DOHH2 (cell line): ENCODE measurements at regions not wholly inside any gene's neighbourhood (a gene's known extent, or its start where the extent isn't known, plus 50 kb on each side); places are given as distances from the start of the nearest gene placed in this dataset.

ENCODE experiments used
- EZH2phosphoT487 ChIP-seq: fragments of 200-600 bp; sonication (generic); IDR thresholded peaks from 2 replicates; pipeline ENCODE4 v1.6.1; 2017; ENCODE audit warnings: borderline replicate concordance, mild to moderate bottlenecking, antibody characterized with exemption, low read length, moderate library complexity, mixed read lengths
- TF ChIP-seq, protein P1 (sequence below): fragments of 200-600 bp; sonication (generic); IDR thresholded peaks from one replicate; pipeline ENCODE4 v1.5.1; 2014; ENCODE audit warnings: antibody characterized with exemption, mild to moderate bottlenecking, low read depth, low read length; ENCODE audit not compliant: poor library complexity, severe bottlenecking

- TF ChIP-seq, protein P1, sequence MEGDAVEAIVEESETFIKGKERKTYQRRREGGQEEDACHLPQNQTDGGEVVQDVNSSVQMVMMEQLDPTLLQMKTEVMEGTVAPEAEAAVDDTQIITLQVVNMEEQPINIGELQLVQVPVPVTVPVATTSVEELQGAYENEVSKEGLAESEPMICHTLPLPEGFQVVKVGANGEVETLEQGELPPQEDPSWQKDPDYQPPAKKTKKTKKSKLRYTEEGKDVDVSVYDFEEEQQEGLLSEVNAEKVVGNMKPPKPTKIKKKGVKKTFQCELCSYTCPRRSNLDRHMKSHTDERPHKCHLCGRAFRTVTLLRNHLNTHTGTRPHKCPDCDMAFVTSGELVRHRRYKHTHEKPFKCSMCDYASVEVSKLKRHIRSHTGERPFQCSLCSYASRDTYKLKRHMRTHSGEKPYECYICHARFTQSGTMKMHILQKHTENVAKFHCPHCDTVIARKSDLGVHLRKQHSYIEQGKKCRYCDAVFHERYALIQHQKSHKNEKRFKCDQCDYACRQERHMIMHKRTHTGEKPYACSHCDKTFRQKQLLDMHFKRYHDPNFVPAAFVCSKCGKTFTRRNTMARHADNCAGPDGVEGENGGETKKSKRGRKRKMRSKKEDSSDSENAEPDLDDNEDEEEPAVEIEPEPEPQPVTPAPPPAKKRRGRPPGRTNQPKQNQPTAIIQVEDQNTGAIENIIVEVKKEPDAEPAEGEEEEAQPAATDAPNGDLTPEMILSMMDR, result no peak
- TF ChIP-seq EZH2phosphoT487, result no peak
Observed at GRCh38 chr2:147631294-147631693, 213.5 kb upstream of the ACVR2A start.
